ENCODE measurements at regions not wholly inside any gene's neighbourhood (a gene's known extent, or its start where the extent isn't known, plus 50 kb on each side); places are given as distances from the start of the nearest gene placed in this dataset.

- DNase-seq, result no peak
- H3K4me3 ChIP-seq (ENCODE audit: low read length), result no peak overlapping the region
- no peaks in the 10 kb centered on the region for H3K9me2 ChIP-seq (replicated peaks; ENCODE audit: insufficient read depth, low read length)
- no peaks in the 10 kb centered on the region for H3K79me2 ChIP-seq (ENCODE audit: low read length)
- no peak overlapping the region for H3K27ac ChIP-seq (ENCODE audit: low read length)
- H3K9ac ChIP-seq (ENCODE audit: low read length), result no peak overlapping the region
- H4K20me1 ChIP-seq (ENCODE audit: insufficient read depth, low read length), result no peaks in the 10 kb centered on the region
- TF ChIP-seq EZH2phosphoT487 (IDR thresholded peaks at IDR 0.05; ENCODE audit: low read length) (no peak), CTCF (IDR thresholded peaks at IDR 0.05; ENCODE audit: low read length) (no peak), EZH2 (optimal IDR thresholded peaks at IDR 0.05; ENCODE audit: low read depth, low read length) (no peak)
- no peaks in the 10 kb centered on the region for H3K27me3 ChIP-seq (replicated peaks; ENCODE audit: insufficient read depth, low read length)
- no peak overlapping the region for H2AFZ ChIP-seq (ENCODE audit: low read length)
- no peaks in the 10 kb centered on the region for H3K36me3 ChIP-seq (replicated peaks; ENCODE audit: insufficient read depth, low read length)
- H3K4me1 ChIP-seq (ENCODE audit: low read length), result no peaks in the 10 kb centered on the region
- H3K9me3 ChIP-seq (replicated peaks; ENCODE audit: insufficient read depth, low read length), result no peaks in the 10 kb centered on the region
- no peak overlapping the region for H3K4me2 ChIP-seq (ENCODE audit: low read depth, low read length)
- H3F3A ChIP-seq (ENCODE audit: insufficient read depth, low read length), result no peaks in the 10 kb centered on the region
Observed at GRCh38 chr9:13446286-13446937, 166.9 kb upstream of the MPDZ start.

DNA sequence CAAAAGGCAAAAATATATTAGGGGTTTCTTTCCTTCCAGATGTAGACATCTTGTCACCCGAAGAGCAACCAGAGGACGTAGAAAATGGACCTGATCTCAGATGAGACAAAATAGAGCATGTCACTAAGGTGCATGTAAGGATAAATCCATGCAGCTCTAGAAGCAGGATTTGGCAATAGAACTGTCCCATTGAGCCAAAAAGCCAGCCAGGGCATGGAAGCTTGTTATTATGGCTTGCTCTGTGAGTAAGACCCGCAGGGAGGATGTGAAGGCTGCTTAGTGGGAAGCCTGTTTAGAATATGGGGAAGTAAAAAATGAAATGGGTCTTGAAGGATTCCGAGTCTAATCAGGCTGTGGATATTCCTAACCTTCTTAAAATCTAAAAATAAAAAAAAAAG, 165.6 kb upstream of the MPDZ start:
- Histone ChIP-seq H3K4me3 (ENCODE audit: low read length) (no peak overlapping the region), H4K20me1 (ENCODE audit: insufficient read depth, low read length) (no peaks in the 10 kb centered on the region), H3K4me1 (ENCODE audit: low read length) (no peaks in the 10 kb centered on the region), H3K9me3 (replicated peaks; ENCODE audit: insufficient read depth, low read length) (no peaks in the 10 kb centered on the region), H3K27me3 (replicated peaks; ENCODE audit: insufficient read depth, low read length) (no peaks in the 10 kb centered on the region), H2AFZ (ENCODE audit: low read length) (no peak overlapping the region), H3K4me2 (ENCODE audit: low read depth, low read length) (no peak overlapping the region), H3K79me2 (ENCODE audit: low read length) (no peaks in the 10 kb centered on the region), H3F3A (ENCODE audit: insufficient read depth, low read length) (no peaks in the 10 kb centered on the region), H3K36me3 (replicated peaks; ENCODE audit: insufficient read depth, low read length) (no peaks in the 10 kb centered on the region), H3K27ac (ENCODE audit: low read length) (no peak overlapping the region), H3K9ac (ENCODE audit: low read length) (no peak overlapping the region), H3K9me2 (replicated peaks; ENCODE audit: insufficient read depth, low read length) (no peaks in the 10 kb centered on the region)
- no peak for DNase-seq
- TF ChIP-seq EZH2 (optimal IDR thresholded peaks at IDR 0.05; ENCODE audit: low read depth, low read length) (no peak), EZH2phosphoT487 (IDR thresholded peaks at IDR 0.05; ENCODE audit: low read length) (no peak), CTCF (IDR thresholded peaks at IDR 0.05; ENCODE audit: low read length) (no peak)

GRCh38 chr9:13444245-13445102, 165.0 kb upstream of the MPDZ start:
- no peaks in the 10 kb centered on the region for H3K79me2 ChIP-seq (ENCODE audit: low read length)
- no peaks in the 10 kb centered on the region for H3K27me3 ChIP-seq (replicated peaks; ENCODE audit: insufficient read depth, low read length)
- H3K9ac ChIP-seq (ENCODE audit: low read length), result no peak overlapping the region
- no peaks in the 10 kb centered on the region for H3K4me1 ChIP-seq (ENCODE audit: low read length)
- H3K4me2 ChIP-seq (ENCODE audit: low read depth, low read length), result no peak overlapping the region
- H3K27ac ChIP-seq (ENCODE audit: low read length), result no peak overlapping the region
- no peaks in the 10 kb centered on the region for H3K9me2 ChIP-seq (replicated peaks; ENCODE audit: insufficient read depth, low read length)
- no peaks in the 10 kb centered on the region for H3K9me3 ChIP-seq (replicated peaks; ENCODE audit: insufficient read depth, low read length)
- no peaks in the 10 kb centered on the region for H3K36me3 ChIP-seq (replicated peaks; ENCODE audit: insufficient read depth, low read length)
- no peak overlapping the region for H2AFZ ChIP-seq (ENCODE audit: low read length)
- no peaks in the 10 kb centered on the region for H3F3A ChIP-seq (ENCODE audit: insufficient read depth, low read length)
- TF ChIP-seq EZH2phosphoT487 (IDR thresholded peaks at IDR 0.05; ENCODE audit: low read length) (no peak), EZH2 (optimal IDR thresholded peaks at IDR 0.05; ENCODE audit: low read depth, low read length) (no peak)
- H4K20me1 ChIP-seq (ENCODE audit: insufficient read depth, low read length), result no peaks in the 10 kb centered on the region
- DNase-seq, result no peak
- H3K4me3 ChIP-seq (ENCODE audit: low read length), result no peak overlapping the region
